Hepatocyte (in vitro differentiated cells): ENCODE measurements at regions not wholly inside any gene's neighbourhood (a gene's known extent, or its start where the extent isn't known, plus 50 kb on each side); places are given as distances from the start of the nearest gene placed in this dataset.

Experiments
- DNase-seq: peaks from one replicate; pipeline ENCODE4 v3.0.0-alpha.2; 2016; ENCODE audit warnings: low spot score
- H2AFZ ChIP-seq: fragments of 200-600 bp; sonication (generic); 2 replicates; pipeline ENCODE4 v1.6.0; 2016; ENCODE audit warnings: antibody characterized with exemption, mild to moderate bottlenecking
- H3K27ac ChIP-seq: fragments of 200-600 bp; sonication (generic); 2 replicates; pipeline ENCODE4 v1.5.1; 2016; ENCODE audit warnings: mild to moderate bottlenecking
- H3K27me3 ChIP-seq: fragments of 200-600 bp; sonication (generic); 2 replicates; pipeline ENCODE4 v1.6.1; 2016
- H3K36me3 ChIP-seq: fragments of 200-600 bp; sonication (generic); replicated peaks from 2 replicates; pipeline ENCODE4 v1.5.1; 2016; ENCODE audit warnings: low read depth; ENCODE audit not compliant: insufficient read depth
- H3K4me1 ChIP-seq: fragments of 200-600 bp; sonication (generic); 2 replicates; pipeline ENCODE4 v1.5.1; 2016; ENCODE audit warnings: mild to moderate bottlenecking, moderate library complexity; ENCODE audit not compliant: insufficient read depth
- H3K4me2 ChIP-seq: fragments of 200-600 bp; sonication (generic); 2 replicates; pipeline ENCODE4 v1.6.0; 2016
- H3K4me3 ChIP-seq: fragments of 200-600 bp; sonication (generic); 2 replicates; pipeline ENCODE4 v1.5.1; 2016; ENCODE audit warnings: mild to moderate bottlenecking
- H3K79me2 ChIP-seq: fragments of 200-600 bp; sonication (generic); 2 replicates; pipeline ENCODE4 v1.6.0; 2017; ENCODE audit warnings: mild to moderate bottlenecking
- H3K9me2 ChIP-seq: fragments of 200-600 bp; sonication (generic); replicated peaks from 2 replicates; pipeline ENCODE4 v1.6.0; 2017; ENCODE audit warnings: mild to moderate bottlenecking; ENCODE audit not compliant: insufficient read depth
- H3K9me3 ChIP-seq: fragments of 200-600 bp; sonication (generic); 2 replicates; pipeline ENCODE4 v1.5.1; 2016; ENCODE audit warnings: low read depth, mild to moderate bottlenecking
- H4K20me1 ChIP-seq: fragments of 200-600 bp; sonication (generic); 2 replicates; pipeline ENCODE4 v1.6.0; 2016; ENCODE audit warnings: mild to moderate bottlenecking; ENCODE audit not compliant: insufficient read depth, poor library complexity, severe bottlenecking
- CTCF ChIP-seq: fragments of 200-600 bp; sonication (generic); IDR thresholded peaks from 2 replicates; pipeline ENCODE4 v1.5.1; 2016; ENCODE audit warnings: antibody characterized with exemption, mild to moderate bottlenecking; ENCODE audit not compliant: poor library complexity
- EZH2 ChIP-seq: fragments of 200-600 bp; sonication (generic); IDR thresholded peaks from 2 replicates; pipeline ENCODE4 v1.6.1; 2016; ENCODE audit warnings: antibody characterized with exemption, mild to moderate bottlenecking, borderline replicate concordance
- EZH2phosphoT487 ChIP-seq: fragments of 200-600 bp; sonication (generic); IDR thresholded peaks from one replicate; pipeline ENCODE4 v1.6.1; 2018; ENCODE audit warnings: antibody characterized with exemption, mild to moderate bottlenecking, low read depth, moderate library complexity; ENCODE audit not compliant: unreplicated experiment, severe bottlenecking
- WGBS: methylation state at CpG from one replicate; pipeline ENCODE4 v1.1.6; 2016; ENCODE audit warnings: low lambda C conversion rate; ENCODE audit errors: missing lambda C conversion rate; 5-methylcytosine and 5-hydroxymethylcytosine counted together

- DNase-seq: no peak
- Histone ChIP-seq H3K27me3 (peaks cover 8% of the 10 kb centered on the region), H4K20me1 (no peaks in the 10 kb centered on the region), H3K9me2 (no peaks in the 10 kb centered on the region), H3K27ac (no peak overlapping the region), H3K36me3 (no peaks in the 10 kb centered on the region), H2AFZ (no peak overlapping the region), H3K4me2 (no peak overlapping the region), H3K9me3 (no peaks in the 10 kb centered on the region), H3K79me2 (no peaks in the 10 kb centered on the region), H3K4me3 (no peak overlapping the region), H3K4me1 (peaks cover 16% of the 10 kb centered on the region)
- TF ChIP-seq EZH2 (no peak), CTCF (no peak), EZH2phosphoT487 (no peak)
- 58% methylated on average over 3 of the region's 3 CpGs for WGBS
These were observed 105.7 kb downstream of the KCTD15 start for GRCh38 chr19:33902395-33902794.

DNA sequence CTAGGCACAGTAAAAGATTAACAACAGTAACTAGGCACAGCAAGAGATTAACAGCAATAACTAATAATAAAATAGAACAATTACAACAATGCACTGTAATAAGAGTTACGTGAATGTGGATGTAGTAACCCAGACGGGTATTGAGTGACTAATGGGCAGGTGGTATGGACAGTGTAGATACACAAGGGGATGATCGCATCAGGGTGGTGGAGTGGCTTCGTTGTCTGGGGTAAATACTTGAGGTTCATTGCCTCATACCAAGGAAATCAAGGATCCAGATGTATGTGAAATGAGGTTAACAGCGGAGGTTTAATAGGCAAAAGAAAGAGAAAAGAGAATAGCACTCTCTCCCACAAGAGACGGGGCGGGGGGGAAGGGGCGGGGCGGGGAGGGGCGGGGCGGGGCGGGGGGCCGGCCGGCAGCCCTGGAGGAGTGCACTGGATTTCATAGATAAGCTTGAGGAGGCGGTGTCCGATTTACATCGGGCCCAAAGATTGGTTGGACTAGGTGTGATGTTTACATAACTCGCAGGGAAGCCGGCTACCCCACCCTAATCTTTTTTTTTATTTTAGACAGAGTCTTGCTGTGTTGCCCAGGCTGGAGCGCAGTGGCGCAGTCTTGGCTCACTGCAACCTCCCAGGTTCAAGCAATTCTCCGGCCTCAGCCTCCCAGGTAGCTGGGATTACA, 106.3 kb downstream of the KCTD15 start:
- Histone ChIP-seq H3K4me3 (no peak overlapping the region), H3K9me3 (no peaks in the 10 kb centered on the region), H3K27ac (no peak overlapping the region), H3K9me2 (no peaks in the 10 kb centered on the region), H3K79me2 (no peaks in the 10 kb centered on the region), H3K4me1 (peaks cover 16% of the 10 kb centered on the region), H3K4me2 (no peak overlapping the region), H3K27me3 (peaks cover 12% of the 10 kb centered on the region), H4K20me1 (no peaks in the 10 kb centered on the region), H3K36me3 (no peaks in the 10 kb centered on the region), H2AFZ (no peak overlapping the region)
- 87% methylated on average over 14 of the region's 22 CpGs for WGBS
- TF ChIP-seq EZH2 (no peak), EZH2phosphoT487 (no peak), CTCF (no peak)
- DNase-seq: no peak

DNA sequence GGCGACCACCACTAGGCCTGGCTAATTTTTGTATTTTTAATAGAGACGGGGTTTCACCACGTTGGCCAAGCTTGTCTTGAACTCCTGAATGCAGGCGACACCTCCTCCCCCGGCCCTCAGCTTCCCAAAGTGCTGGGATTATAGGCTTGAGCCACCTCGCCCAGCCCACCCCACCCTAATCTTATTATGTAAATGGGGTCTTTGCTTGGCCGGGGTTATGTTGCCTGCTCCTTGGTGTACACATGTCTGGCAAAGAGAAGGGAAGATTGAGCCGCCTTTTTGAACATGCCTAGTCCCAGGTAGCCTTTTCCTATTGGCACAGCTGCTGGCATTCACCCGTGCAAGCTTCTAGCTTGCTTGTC, 106.8 kb downstream of the KCTD15 start:
- Histone ChIP-seq H2AFZ (no peak overlapping the region), H4K20me1 (no peaks in the 10 kb centered on the region), H3K9me2 (no peaks in the 10 kb centered on the region), H3K79me2 (no peaks in the 10 kb centered on the region), H3K27ac (no peak overlapping the region), H3K36me3 (no peaks in the 10 kb centered on the region), H3K27me3 (peaks cover 12% of the 10 kb centered on the region), H3K4me2 (no peak overlapping the region), H3K4me1 (peaks cover 16% of the 10 kb centered on the region), H3K9me3 (no peaks in the 10 kb centered on the region), H3K4me3 (no peak overlapping the region)
- TF ChIP-seq EZH2 (no peak), CTCF (no peak), EZH2phosphoT487 (no peak)
- no peak for DNase-seq
- 79% methylated on average over 8 of the region's 9 CpGs for WGBS

GRCh38 chr19:33904681-33905080, 108.0 kb downstream of the KCTD15 start:
- DNase-seq: peak; percentile 49
- Histone ChIP-seq H3K36me3 (no peaks in the 10 kb centered on the region), H2AFZ (peak overlapping the region; percentile 94), H4K20me1 (no peaks in the 10 kb centered on the region), H3K27me3 (peaks cover 12% of the 10 kb centered on the region), H3K27ac (peak overlapping the region; percentile 78), H3K79me2 (no peaks in the 10 kb centered on the region), H3K4me2 (peak overlapping the region; percentile 91), H3K4me3 (no peak overlapping the region), H3K9me2 (no peaks in the 10 kb centered on the region), H3K4me1 (peaks cover 16% of the 10 kb centered on the region), H3K9me3 (no peaks in the 10 kb centered on the region)
- TF ChIP-seq EZH2phosphoT487 (no peak), EZH2 (no peak), CTCF (no peak)
- WGBS: 51% methylated on average over 7 of the region's 7 CpGs
